HG02973 (cell line): ENCODE measurements at regions not wholly inside any gene's neighbourhood (a gene's known extent, or its start where the extent isn't known, plus 50 kb on each side); places are given as distances from the start of the nearest gene placed in this dataset.

Experiments
- ATAC-seq: cut with Tn5 transposase; IDR thresholded peaks from one replicate; pipeline ENCODE4 v1.9.1; 2021; ENCODE audit warnings: moderate library complexity; ENCODE audit not compliant: unreplicated experiment

DNA sequence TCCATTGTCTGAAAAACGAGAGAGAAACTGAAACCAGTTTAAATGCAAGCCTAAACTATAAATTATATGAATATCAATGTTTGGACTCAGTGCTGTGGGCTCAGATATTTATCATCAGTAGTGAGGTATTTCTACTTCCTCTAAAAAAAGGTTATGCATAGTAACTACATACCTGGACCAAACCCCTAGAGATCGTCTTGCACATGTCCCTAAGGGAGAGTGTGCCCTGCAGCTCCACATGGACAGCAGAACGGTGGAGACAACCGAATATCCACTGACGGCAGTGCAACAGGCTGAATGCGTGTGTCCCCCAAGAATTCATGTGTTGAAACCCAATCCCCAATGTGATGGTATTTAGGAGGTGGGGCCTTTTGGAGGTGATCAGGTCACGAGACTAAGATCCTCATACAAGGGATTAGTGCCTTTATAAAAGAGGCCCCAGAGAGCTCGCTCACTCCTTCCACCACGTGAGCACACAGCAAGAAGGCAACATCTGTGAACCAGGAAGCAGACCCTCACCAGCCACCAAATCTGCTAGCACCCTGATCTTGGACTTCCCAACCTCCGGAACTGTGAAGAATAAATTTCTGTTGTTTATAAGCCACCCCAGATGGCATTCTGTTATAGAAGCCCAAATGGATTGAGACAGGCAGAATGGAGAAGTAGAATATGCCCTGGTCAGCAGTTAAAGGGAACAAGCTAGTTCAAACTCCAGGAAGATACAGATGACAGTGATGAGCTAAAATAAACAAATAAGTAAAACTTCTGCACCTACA, 208.4 kb downstream of the ANAPC1 start:
- ATAC-seq, result no peak

DNA sequence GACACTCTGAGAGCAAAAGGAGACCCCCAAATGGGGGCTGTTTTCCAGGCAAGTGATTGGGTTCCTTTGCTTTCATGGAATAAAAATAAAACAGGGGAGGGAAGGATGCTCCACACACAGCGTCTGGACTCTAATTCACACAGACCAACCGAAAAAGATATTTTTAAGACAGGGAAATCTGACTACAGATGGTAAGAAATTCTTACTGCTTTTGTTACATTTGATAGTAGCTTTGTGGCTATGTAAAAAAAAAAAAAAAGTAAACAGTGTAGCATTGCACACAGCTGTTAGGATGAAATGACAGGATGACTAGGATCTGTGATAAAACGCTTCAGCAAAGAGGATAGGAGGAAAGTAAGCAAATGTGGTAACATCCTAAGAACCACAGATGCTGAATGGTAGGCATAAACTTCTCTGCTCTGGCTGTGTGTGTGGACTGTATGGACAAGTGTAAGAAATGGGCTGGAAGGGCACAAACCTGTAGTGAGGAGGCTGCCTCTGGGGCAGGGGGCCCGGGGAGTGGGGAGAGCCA, 207.6 kb downstream of the ANAPC1 start:
- ATAC-seq, result no peak

DNA sequence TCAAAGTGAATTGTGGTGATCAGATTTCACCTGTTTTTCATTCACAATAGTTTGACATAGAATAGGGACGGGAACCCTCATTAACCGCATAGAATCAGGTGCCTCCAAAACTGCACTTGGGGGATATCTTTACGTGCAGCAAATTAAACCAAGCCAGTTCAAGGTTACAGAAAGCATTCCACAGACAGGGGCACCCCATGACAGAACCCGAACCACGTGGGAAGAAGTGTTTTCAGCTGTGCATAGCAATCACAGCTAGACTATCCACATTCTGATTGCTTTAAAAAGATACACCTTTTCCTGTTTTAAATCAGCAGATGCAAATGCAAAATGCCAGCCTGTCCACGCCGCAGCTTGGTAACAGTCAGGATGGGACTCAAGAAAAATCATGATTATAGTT, 205.8 kb downstream of the ANAPC1 start:
- no peak for ATAC-seq

- ATAC-seq, result no peak
These were observed 205.3 kb downstream of the ANAPC1 start for GRCh38 chr2:111678651-111679050.

- ATAC-seq, result no peak
These were observed 204.8 kb downstream of the ANAPC1 start for GRCh38 chr2:111679202-111679601.

DNA sequence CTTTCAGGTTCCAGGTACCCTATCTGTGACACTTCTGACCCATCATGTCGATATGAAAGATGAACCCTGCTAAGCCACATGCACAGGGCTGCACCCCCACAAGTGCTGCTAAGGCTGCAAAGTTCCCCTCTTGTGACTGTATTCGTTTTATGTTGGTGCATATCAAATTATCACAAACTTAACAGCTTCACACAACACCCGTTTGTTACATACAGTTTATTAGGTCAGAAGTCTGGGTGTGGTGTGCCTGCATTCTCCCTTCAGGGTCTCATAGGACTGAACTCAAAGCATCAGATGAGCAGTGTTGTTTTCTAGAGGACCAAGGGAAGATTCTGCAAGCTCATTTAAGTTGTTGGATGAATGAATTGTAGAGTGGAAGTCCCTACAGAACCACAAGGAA, 199.4 kb downstream of the ANAPC1 start:
- no peak for ATAC-seq

- no peak for ATAC-seq
These were observed 198.7 kb downstream of the ANAPC1 start for GRCh38 chr2:111685342-111685741.

GRCh38 chr2:111686994-111687393, 197.0 kb downstream of the ANAPC1 start:
- no peak for ATAC-seq

DNA sequence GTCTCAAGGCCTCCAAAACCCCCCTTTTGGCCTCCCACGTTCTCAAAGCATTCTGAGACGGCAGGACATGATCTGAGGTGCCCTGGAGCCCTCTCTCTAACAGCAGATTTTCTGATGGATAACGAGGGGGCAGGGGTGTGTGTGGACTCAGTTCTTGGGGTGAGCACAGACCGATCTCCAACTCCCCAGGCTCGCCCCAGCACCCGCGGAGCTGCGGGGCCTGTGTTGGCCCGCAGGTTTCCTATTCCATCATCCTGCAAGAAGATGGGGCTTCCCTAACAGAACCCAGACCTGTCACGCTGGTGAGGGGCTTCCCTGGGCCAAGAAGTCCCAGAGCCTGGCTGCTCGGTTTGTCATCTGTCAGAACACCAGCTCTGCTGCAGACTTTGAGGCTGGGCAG, 196.1 kb downstream of the ANAPC1 start:
- ATAC-seq, result no peak

DNA sequence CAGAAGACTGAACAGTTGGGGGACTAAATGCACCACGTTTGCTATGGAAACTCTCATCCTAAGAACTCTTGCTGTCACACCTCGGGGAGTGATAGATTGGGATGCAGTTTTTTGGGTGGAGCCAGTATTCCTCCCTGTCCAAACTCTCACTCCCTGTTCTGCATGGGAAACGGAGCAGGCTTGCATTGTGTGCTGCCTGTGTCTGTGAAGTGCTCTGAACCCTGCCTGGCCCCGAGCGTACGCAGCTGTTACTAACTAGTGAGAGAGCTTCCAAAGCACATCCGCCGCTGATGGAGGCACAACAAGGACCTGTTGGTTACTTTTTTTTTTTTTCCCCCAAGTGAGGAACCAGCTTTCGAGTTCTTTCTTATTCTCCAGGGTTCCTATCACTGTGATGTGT, 195.5 kb downstream of the ANAPC1 start:
- no peak for ATAC-seq

GRCh38 chr2:111689174-111689573, 194.8 kb downstream of the ANAPC1 start:
- no peak for ATAC-seq

DNA sequence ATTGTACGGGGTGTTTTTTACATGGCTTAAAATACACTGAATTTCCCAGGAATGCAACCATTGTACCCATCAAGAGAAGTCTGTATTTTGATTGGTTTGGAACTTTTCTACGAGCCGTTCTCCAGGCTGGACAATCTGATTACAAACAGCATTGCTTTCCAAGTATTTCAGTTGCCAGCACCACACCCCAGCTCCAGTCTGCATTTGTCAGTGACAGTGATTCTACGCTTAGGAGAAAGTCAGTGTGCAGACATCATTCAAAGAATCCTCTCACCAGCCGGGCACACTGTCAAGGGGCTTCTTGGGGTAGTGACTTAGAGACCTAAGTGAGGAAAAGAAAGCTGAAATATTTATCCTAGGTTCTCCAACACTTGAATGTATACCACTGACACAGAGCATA, 194.1 kb downstream of the ANAPC1 start:
- no peak for ATAC-seq

DNA sequence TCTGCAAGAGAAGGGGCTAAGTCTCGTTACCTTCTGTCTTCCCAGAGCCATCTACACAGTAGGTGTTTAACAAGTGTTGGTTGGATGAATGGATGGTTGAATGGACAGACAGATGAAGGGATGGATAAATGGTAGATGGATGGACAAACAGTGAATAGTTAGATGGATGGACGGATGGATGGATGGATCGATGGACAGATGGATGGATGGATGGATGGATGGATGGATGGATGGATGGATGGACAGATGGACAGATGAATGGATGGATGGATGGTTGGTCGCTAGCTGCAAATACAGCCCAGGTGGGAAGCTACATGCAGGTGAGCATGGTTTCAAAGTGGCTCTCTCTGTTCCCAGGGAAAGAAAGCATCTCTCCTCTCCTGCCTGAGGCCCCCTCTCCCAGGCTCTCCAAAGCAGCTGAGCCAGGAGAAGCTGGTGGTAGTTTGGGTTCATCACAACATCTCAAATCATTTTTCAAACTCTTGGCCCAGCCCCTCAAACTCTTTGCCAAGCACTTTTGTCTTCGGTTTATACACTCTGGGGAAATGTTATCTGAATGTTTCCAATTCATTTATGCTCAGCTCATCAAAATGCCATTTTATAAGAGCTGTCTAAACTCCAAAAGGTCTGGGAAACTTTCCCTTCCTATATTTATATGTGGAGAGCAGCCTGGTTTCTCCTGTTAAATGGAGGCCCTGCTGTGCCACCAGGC, 192.7 kb downstream of the ANAPC1 start:
- no peak for ATAC-seq

- no peak for ATAC-seq
These were observed 191.7 kb downstream of the ANAPC1 start for GRCh38 chr2:111692311-111692710.

DNA sequence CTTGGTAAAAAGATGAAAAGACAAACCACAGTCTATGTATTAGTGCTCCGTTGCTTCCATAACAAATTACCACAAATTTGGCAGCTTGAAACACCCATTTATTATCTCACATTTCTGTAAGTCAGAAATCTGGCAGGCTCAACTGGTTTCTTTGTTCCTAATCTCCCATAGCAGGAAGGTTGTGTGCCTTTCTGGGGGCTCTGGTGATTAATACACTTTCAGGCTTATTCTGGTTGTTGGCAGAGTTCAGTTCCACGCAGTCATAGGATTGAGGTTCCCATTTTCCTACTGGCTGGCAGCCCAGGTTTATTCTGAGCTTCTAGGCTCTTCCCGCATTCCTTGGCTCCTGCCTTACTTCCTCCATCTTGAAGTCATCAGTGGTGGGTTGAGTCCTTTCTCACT, 189.3 kb downstream of the ANAPC1 start:
- no peak for ATAC-seq

DNA sequence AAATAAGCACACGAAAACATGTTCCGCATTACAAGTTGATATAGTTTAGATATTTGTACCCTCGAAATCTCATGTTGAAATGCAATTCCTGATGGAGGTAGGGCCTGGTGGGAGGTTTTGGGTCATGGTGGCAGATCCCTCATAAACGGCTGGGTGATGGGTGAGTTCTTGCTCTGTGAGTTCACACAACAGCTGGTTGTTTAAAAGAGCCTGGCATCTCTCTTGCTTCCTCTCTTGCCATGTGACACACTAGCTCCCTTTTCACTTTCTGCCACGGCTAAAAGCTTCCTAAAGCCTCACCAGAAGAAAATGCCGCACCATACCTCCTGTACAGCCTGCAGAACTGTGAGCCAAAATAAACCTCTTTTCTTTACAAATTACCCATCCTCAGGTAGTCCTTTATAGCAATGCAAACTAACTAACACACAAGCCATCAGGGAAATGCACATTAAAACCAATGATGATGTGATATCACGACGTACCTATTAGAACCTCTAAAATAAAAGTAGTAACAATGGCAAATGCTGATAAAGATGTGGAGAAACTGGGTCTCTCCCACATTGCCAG, 188.5 kb downstream of the ANAPC1 start:
- no peak for ATAC-seq

- no peak for ATAC-seq
These were observed 187.8 kb downstream of the ANAPC1 start for GRCh38 chr2:111696226-111696625.

GRCh38 chr2:111697560-111697959, 186.4 kb downstream of the ANAPC1 start:
- no peak for ATAC-seq

- ATAC-seq, result no peak
These were observed 185.9 kb downstream of the ANAPC1 start for GRCh38 chr2:111698089-111698488.

- ATAC-seq, result no peak
These were observed 185.0 kb downstream of the ANAPC1 start for GRCh38 chr2:111698743-111699554.

DNA sequence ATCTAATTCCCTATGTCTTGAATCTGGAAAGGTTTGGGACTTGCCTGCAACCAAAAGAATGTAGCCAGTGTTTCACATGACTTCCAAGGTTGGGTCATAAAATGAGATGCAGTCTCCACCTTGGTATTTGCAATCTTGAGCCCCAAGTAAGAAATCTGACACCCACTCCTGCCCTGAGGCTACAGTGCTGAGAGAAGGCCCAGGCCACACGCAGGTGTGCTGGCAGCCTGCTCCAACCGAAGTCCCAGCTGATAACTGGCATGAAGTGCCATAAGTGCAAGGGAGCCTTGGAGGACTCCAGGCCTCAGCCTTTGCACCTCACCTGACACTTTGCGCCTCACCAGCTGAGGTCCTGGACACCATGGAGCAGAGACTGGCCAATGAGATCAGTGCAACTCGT, 182.7 kb downstream of the ANAPC1 start:
- no peak for ATAC-seq
